ENCODE measurements at regions not wholly inside any gene's neighbourhood (a gene's known extent, or its start where the extent isn't known, plus 50 kb on each side); places are given as distances from the start of the nearest gene placed in this dataset.

DNA sequence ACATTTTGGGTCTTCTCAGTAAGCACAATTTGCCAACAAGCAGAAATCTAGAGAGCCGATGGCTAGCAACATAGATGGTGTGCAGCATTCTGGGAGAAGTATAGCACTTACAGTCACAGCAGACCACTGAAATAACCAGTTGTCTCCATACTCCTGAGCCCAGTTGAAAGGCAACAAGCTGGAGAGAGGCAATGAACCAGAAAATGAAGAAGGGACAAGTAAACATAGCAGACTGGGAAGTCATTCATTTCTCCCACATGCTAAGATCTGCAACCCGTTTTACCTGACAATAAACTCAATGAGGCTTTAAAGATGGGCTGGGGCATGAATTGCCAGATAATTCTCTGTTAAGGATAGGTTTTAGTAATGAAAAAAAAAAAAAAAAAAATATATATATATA, 575.6 kb upstream of the GRAMD2B start:
- H3K4me1 Mint-ChIP-seq (ENCODE audit: low read depth): no peaks in the 10 kb centered on the region
- TF ChIP-seq, protein P1, sequence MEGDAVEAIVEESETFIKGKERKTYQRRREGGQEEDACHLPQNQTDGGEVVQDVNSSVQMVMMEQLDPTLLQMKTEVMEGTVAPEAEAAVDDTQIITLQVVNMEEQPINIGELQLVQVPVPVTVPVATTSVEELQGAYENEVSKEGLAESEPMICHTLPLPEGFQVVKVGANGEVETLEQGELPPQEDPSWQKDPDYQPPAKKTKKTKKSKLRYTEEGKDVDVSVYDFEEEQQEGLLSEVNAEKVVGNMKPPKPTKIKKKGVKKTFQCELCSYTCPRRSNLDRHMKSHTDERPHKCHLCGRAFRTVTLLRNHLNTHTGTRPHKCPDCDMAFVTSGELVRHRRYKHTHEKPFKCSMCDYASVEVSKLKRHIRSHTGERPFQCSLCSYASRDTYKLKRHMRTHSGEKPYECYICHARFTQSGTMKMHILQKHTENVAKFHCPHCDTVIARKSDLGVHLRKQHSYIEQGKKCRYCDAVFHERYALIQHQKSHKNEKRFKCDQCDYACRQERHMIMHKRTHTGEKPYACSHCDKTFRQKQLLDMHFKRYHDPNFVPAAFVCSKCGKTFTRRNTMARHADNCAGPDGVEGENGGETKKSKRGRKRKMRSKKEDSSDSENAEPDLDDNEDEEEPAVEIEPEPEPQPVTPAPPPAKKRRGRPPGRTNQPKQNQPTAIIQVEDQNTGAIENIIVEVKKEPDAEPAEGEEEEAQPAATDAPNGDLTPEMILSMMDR (IDR thresholded peaks at IDR 0.05; ENCODE audit: unreplicated experiment): no peak
- H3K27ac Mint-ChIP-seq: no peak overlapping the region
- no peak overlapping the region for H3K4me3 Mint-ChIP-seq (ENCODE audit: low read depth)
- H3K27me3 Mint-ChIP-seq: no peaks in the 10 kb centered on the region
- H3K36me3 Mint-ChIP-seq (ENCODE audit: insufficient read depth): peaks cover 8% of the 10 kb centered on the region
- no peak for DNase-seq (ENCODE audit: low spot score, unreplicated experiment)
- H3K9me3 Mint-ChIP-seq (ENCODE audit: low read depth): peaks cover 19% of the 10 kb centered on the region

DNA sequence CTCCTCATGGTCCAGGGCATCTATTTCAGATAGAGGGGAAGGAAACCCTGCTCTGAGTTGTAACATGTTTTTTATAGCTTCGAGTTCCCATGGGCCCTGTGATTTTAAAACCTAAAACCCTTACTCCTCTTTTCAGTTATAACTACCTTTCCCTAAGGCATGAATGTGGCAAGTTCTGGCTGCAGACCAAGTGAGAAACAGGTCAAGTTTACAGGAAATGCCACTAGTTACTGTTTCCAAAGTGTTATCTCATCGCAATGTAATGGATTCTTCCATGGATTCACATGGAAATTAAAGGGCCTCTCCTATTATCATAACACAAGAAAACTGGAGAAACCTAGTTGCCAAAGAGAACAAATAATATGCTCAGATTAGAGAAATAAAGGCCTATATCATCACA, 574.5 kb upstream of the GRAMD2B start:
- Mint-ChIP-seq H3K4me3 (ENCODE audit: low read depth) (no peak overlapping the region), H3K4me1 (ENCODE audit: low read depth) (no peaks in the 10 kb centered on the region), H3K36me3 (ENCODE audit: insufficient read depth) (peaks cover 2% of the 10 kb centered on the region), H3K27ac (no peak overlapping the region), H3K27me3 (no peaks in the 10 kb centered on the region), H3K9me3 (ENCODE audit: low read depth) (peaks cover 8% of the 10 kb centered on the region)
- DNase-seq (ENCODE audit: low spot score, unreplicated experiment): no peak
- TF ChIP-seq, protein P1 (IDR thresholded peaks at IDR 0.05; ENCODE audit: unreplicated experiment): no peak

DNA sequence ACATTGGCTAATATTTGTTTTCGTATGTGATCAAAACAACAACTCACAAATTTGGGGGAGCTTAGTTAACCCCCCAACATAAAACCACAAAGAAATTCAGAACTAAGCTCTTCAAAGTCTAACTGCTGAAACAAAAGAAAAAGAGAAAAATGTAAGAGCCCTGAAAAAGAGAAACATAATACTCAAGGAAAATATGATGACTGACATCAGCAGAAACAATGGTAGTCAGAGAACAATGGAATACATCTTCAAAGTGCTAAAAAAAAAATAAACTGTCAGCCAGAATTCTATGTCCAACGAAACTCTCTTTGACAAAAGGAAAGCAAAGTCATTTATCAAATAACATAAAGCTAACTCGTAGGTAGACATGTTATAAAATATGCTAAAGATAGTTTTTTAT, 566.3 kb upstream of the GRAMD2B start:
- TF ChIP-seq, protein P1 (IDR thresholded peaks at IDR 0.05; ENCODE audit: unreplicated experiment): no peak
- DNase-seq (ENCODE audit: low spot score, unreplicated experiment): no peak
- peaks cover 6% of the 10 kb centered on the region for H3K36me3 Mint-ChIP-seq (ENCODE audit: insufficient read depth)
- no peaks in the 10 kb centered on the region for H3K4me1 Mint-ChIP-seq (ENCODE audit: low read depth)
- H3K27ac Mint-ChIP-seq: no peak overlapping the region
- peaks cover 14% of the 10 kb centered on the region for H3K9me3 Mint-ChIP-seq (ENCODE audit: low read depth)
- no peak overlapping the region for H3K4me3 Mint-ChIP-seq (ENCODE audit: low read depth)
- H3K27me3 Mint-ChIP-seq: no peaks in the 10 kb centered on the region

DNA sequence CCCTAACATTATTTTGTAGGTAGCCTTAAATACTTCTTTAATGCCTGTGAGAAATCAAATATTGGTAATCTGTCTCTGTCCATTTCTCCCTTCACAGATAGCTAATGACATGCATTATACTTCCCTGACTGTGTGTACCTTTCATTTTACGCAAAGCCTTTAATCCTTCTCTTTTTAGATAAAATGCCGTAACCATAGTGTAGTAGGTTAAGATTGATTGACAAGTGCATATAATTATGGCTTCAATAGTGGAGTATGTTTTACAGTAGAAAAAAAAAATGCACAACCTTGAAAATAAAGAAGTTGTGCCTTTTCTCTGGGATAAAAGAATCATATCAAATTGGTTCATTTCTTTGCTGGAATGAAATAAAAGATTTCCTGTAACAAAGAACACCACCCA, 559.6 kb upstream of the GRAMD2B start:
- no peaks in the 10 kb centered on the region for H3K36me3 Mint-ChIP-seq (ENCODE audit: insufficient read depth)
- H3K9me3 Mint-ChIP-seq (ENCODE audit: low read depth): peaks cover 4% of the 10 kb centered on the region
- no peak overlapping the region for H3K27ac Mint-ChIP-seq
- H3K4me1 Mint-ChIP-seq (ENCODE audit: low read depth): peaks cover 5% of the 10 kb centered on the region
- no peak for DNase-seq (ENCODE audit: low spot score, unreplicated experiment)
- no peak overlapping the region for H3K4me3 Mint-ChIP-seq (ENCODE audit: low read depth)
- no peaks in the 10 kb centered on the region for H3K27me3 Mint-ChIP-seq
- TF ChIP-seq, protein P1 (IDR thresholded peaks at IDR 0.05; ENCODE audit: unreplicated experiment): no peak

GRCh38 chr5:125865166-125865815, 557.9 kb upstream of the GRAMD2B start:
- Mint-ChIP-seq H3K4me3 (ENCODE audit: low read depth) (no peak overlapping the region), H3K36me3 (ENCODE audit: insufficient read depth) (no peaks in the 10 kb centered on the region), H3K27me3 (no peaks in the 10 kb centered on the region), H3K9me3 (ENCODE audit: low read depth) (peaks cover 4% of the 10 kb centered on the region), H3K27ac (no peak overlapping the region), H3K4me1 (ENCODE audit: low read depth) (peaks cover 5% of the 10 kb centered on the region)
- TF ChIP-seq, protein P1 (IDR thresholded peaks at IDR 0.05; ENCODE audit: unreplicated experiment): no peak
- no peak for DNase-seq (ENCODE audit: low spot score, unreplicated experiment)
